NCI-H187 treated with DMSO at 0.1 percent for 48 hours (cell line): ENCODE measurements at regions not wholly inside any gene's neighbourhood (a gene's known extent, or its start where the extent isn't known, plus 50 kb on each side); places are given as distances from the start of the nearest gene placed in this dataset.

Experiments
- DNase-seq: peaks from one replicate; lab custom pipeline; 2025; lab: John Stamatoyannopoulos, UW

- no peak for DNase-seq
Measured at GRCh38 chr2:18723219-18723618, 133.8 kb upstream of the NT5C1B start.

GRCh38 chr2:18722101-18722500, 132.7 kb upstream of the NT5C1B start:
- no peak for DNase-seq

GRCh38 chr2:18721038-18721922, 131.9 kb upstream of the NT5C1B start:
- no peak for DNase-seq

GRCh38 chr2:18719978-18720775, 130.8 kb upstream of the NT5C1B start:
- DNase-seq = no peak

- DNase-seq = no peak
Measured at GRCh38 chr2:18708203-18708715, 118.9 kb upstream of the NT5C1B start.

GRCh38 chr2:18706001-18706400, 116.6 kb upstream of the NT5C1B start:
- no peak for DNase-seq

- no peak for DNase-seq
Measured at GRCh38 chr2:18704276-18704675, 114.9 kb upstream of the NT5C1B start.

GRCh38 chr2:18703555-18703954, 114.2 kb upstream of the NT5C1B start:
- no peak for DNase-seq

- DNase-seq = no peak
Measured at GRCh38 chr2:18701981-18702380, 112.6 kb upstream of the NT5C1B start.

GRCh38 chr2:18701546-18701945, 112.2 kb upstream of the NT5C1B start:
- DNase-seq = no peak

- no peak for DNase-seq
Measured at GRCh38 chr2:18690342-18690741, 101.0 kb upstream of the NT5C1B start.

- DNase-seq = no peak
Measured at GRCh38 chr2:18684206-18685038, 95.1 kb upstream of the NT5C1B start.

- DNase-seq = no peak
Measured at GRCh38 chr2:18682681-18683080, 93.3 kb upstream of the NT5C1B start.

- DNase-seq = no peak
Measured at GRCh38 chr2:18677280-18677679, 87.9 kb upstream of the NT5C1B start.

- no peak for DNase-seq
Measured at GRCh38 chr2:18674309-18674708, 84.9 kb upstream of the NT5C1B start.

GRCh38 chr2:18671363-18671762, 82.0 kb upstream of the NT5C1B start:
- no peak for DNase-seq

- no peak for DNase-seq
Measured at GRCh38 chr2:18668221-18668620, 78.9 kb upstream of the NT5C1B start.

- no peak for DNase-seq
Measured at GRCh38 chr2:18664421-18664820, 75.1 kb upstream of the NT5C1B start.

GRCh38 chr2:18663861-18664260, 74.5 kb upstream of the NT5C1B start:
- DNase-seq = no peak

- DNase-seq = no peak
Measured at GRCh38 chr2:18662689-18663088, 73.3 kb upstream of the NT5C1B start.

- DNase-seq = no peak
Measured at GRCh38 chr2:18659915-18660314, 70.5 kb upstream of the NT5C1B start.

- no peak for DNase-seq
Measured at GRCh38 chr2:18656048-18656447, 66.7 kb upstream of the NT5C1B start.
